ENCODE measurements at regions not wholly inside any gene's neighbourhood (a gene's known extent, or its start where the extent isn't known, plus 50 kb on each side); places are given as distances from the start of the nearest gene placed in this dataset.

GRCh38 chr1:87511449-87511848, 182.8 kb downstream of the LMO4 start:
- H3K27ac Mint-ChIP-seq, result no peak overlapping the region
- Histone ChIP-seq H3K27ac (ENCODE audit: insufficient read depth, low read length, poor library complexity, severe bottlenecking) (no peak overlapping the region), H3K4me1 (ENCODE audit: control insufficient read depth, insufficient read depth, low read length, poor library complexity, severe bottlenecking) (no peaks in the 10 kb centered on the region), H3K27me3 (ENCODE audit: control insufficient read depth, insufficient read depth, low read length) (no peaks in the 10 kb centered on the region), H3K36me3 (ENCODE audit: control insufficient read depth, insufficient read depth, low read length) (no peaks in the 10 kb centered on the region), H3K9me3 (ENCODE audit: control insufficient read depth in 2 of 2, low read length in 2 of 2) (no peaks in the 10 kb centered on the region), H3K4me3 (ENCODE audit: low read depth, low read length) (no peak overlapping the region)
- no peak overlapping the region for H3K4me3 Mint-ChIP-seq
- DNase-seq, result no peak
- H3K9me3 Mint-ChIP-seq, result peaks cover 0 to 5% (median 2%) of the 10 kb centered on the region in 7 donors
- no peaks in the 10 kb centered on the region for H3K4me1 Mint-ChIP-seq
- ATAC-seq (ENCODE audit: low read depth in 2 of 2), result no peak
- no peaks in the 10 kb centered on the region for H3K36me3 Mint-ChIP-seq
- no peaks in the 10 kb centered on the region for H3K27me3 Mint-ChIP-seq

- no peak overlapping the region for H3K27ac ChIP-seq (ENCODE audit: insufficient read depth, low read length, poor library complexity, severe bottlenecking)
- H3K36me3 Mint-ChIP-seq, result no peaks in the 10 kb centered on the region
- H3K27me3 ChIP-seq (ENCODE audit: control insufficient read depth, insufficient read depth, low read length), result no peaks in the 10 kb centered on the region
- H3K4me1 ChIP-seq (ENCODE audit: control insufficient read depth, insufficient read depth, low read length, poor library complexity, severe bottlenecking), result no peaks in the 10 kb centered on the region
- H3K4me3 ChIP-seq (ENCODE audit: low read depth, low read length), result no peak overlapping the region
- H3K9me3 ChIP-seq (ENCODE audit: control insufficient read depth in 2 of 2, low read length in 2 of 2), result no peaks in the 10 kb centered on the region
- no peak for ATAC-seq (ENCODE audit: low read depth in 2 of 2)
- no peaks in the 10 kb centered on the region for H3K36me3 ChIP-seq (ENCODE audit: control insufficient read depth, insufficient read depth, low read length)
- H3K4me1 Mint-ChIP-seq, result no peaks in the 10 kb centered on the region
- DNase-seq, result no peak
- peaks cover 0 to 5% (median 2%) of the 10 kb centered on the region in 7 donors for H3K9me3 Mint-ChIP-seq
- no peak overlapping the region for H3K4me3 Mint-ChIP-seq
- no peak overlapping the region for H3K27ac Mint-ChIP-seq
- no peaks in the 10 kb centered on the region for H3K27me3 Mint-ChIP-seq
Observed at GRCh38 chr1:87512431-87512830, 183.8 kb downstream of the LMO4 start.

- Mint-ChIP-seq H3K9me3 (peaks cover 0 to 5% (median 2%) of the 10 kb centered on the region in 7 donors), H3K4me3 (no peak overlapping the region), H3K27ac (no peak overlapping the region), H3K27me3 (no peaks in the 10 kb centered on the region), H3K4me1 (no peaks in the 10 kb centered on the region), H3K36me3 (no peaks in the 10 kb centered on the region)
- no peaks in the 10 kb centered on the region for H3K27me3 ChIP-seq (ENCODE audit: control insufficient read depth, insufficient read depth, low read length)
- H3K4me1 ChIP-seq (ENCODE audit: control insufficient read depth, insufficient read depth, low read length, poor library complexity, severe bottlenecking), result no peaks in the 10 kb centered on the region
- ATAC-seq (ENCODE audit: low read depth in 2 of 2) (no peak), DNase-seq (no peak)
- no peaks in the 10 kb centered on the region for H3K9me3 ChIP-seq (ENCODE audit: control insufficient read depth in 2 of 2, low read length in 2 of 2)
- no peak overlapping the region for H3K27ac ChIP-seq (ENCODE audit: insufficient read depth, low read length, poor library complexity, severe bottlenecking)
- no peaks in the 10 kb centered on the region for H3K36me3 ChIP-seq (ENCODE audit: control insufficient read depth, insufficient read depth, low read length)
- no peak overlapping the region for H3K4me3 ChIP-seq (ENCODE audit: low read depth, low read length)
Observed at GRCh38 chr1:87513255-87513654, 184.6 kb downstream of the LMO4 start.

- H3K4me1 ChIP-seq (ENCODE audit: control insufficient read depth, insufficient read depth, low read length, poor library complexity, severe bottlenecking), result no peaks in the 10 kb centered on the region
- Mint-ChIP-seq H3K4me1 (no peaks in the 10 kb centered on the region), H3K27ac (no peak overlapping the region), H3K4me3 (no peak overlapping the region), H3K36me3 (no peaks in the 10 kb centered on the region), H3K27me3 (no peaks in the 10 kb centered on the region), H3K9me3 (peaks cover 0 to 5% (median 2%) of the 10 kb centered on the region in 7 donors)
- H3K27ac ChIP-seq (ENCODE audit: insufficient read depth, low read length, poor library complexity, severe bottlenecking), result no peak overlapping the region
- no peak overlapping the region for H3K4me3 ChIP-seq (ENCODE audit: low read depth, low read length)
- no peak for ATAC-seq (ENCODE audit: low read depth in 2 of 2)
- DNase-seq, result no peak
- no peaks in the 10 kb centered on the region for H3K27me3 ChIP-seq (ENCODE audit: control insufficient read depth, insufficient read depth, low read length)
- H3K36me3 ChIP-seq (ENCODE audit: control insufficient read depth, insufficient read depth, low read length), result no peaks in the 10 kb centered on the region
- H3K9me3 ChIP-seq (ENCODE audit: control insufficient read depth in 2 of 2, low read length in 2 of 2), result no peaks in the 10 kb centered on the region
Observed at GRCh38 chr1:87513966-87514660, 185.4 kb downstream of the LMO4 start.

GRCh38 chr1:87515781-87516180, 187.1 kb downstream of the LMO4 start:
- ATAC-seq (ENCODE audit: low read depth in 2 of 2) (no peak), DNase-seq (no peak)
- H3K36me3 Mint-ChIP-seq, result no peaks in the 10 kb centered on the region
- no peaks in the 10 kb centered on the region for H3K27me3 ChIP-seq (ENCODE audit: control insufficient read depth, insufficient read depth, low read length)
- no peaks in the 10 kb centered on the region for H3K36me3 ChIP-seq (ENCODE audit: control insufficient read depth, insufficient read depth, low read length)
- no peak overlapping the region for H3K4me3 Mint-ChIP-seq
- no peaks in the 10 kb centered on the region for H3K4me1 Mint-ChIP-seq
- H3K9me3 ChIP-seq (ENCODE audit: control insufficient read depth in 2 of 2, low read length in 2 of 2), result no peaks in the 10 kb centered on the region
- no peaks in the 10 kb centered on the region for H3K27me3 Mint-ChIP-seq
- no peak overlapping the region for H3K4me3 ChIP-seq (ENCODE audit: low read depth, low read length)
- H3K27ac ChIP-seq (ENCODE audit: insufficient read depth, low read length, poor library complexity, severe bottlenecking), result no peak overlapping the region
- H3K27ac Mint-ChIP-seq, result no peak overlapping the region
- peaks cover 0 to 5% (median 2%) of the 10 kb centered on the region in 7 donors for H3K9me3 Mint-ChIP-seq
- H3K4me1 ChIP-seq (ENCODE audit: control insufficient read depth, insufficient read depth, low read length, poor library complexity, severe bottlenecking), result no peaks in the 10 kb centered on the region

GRCh38 chr1:87518794-87519193, 190.1 kb downstream of the LMO4 start:
- DNase-seq (no peak), ATAC-seq (ENCODE audit: low read depth in 2 of 2) (no peak)
- H3K9me3 Mint-ChIP-seq, result peaks cover 0 to 10% (median 3%) of the 10 kb centered on the region in 7 donors
- no peak overlapping the region for H3K4me3 Mint-ChIP-seq
- H3K36me3 ChIP-seq (ENCODE audit: control insufficient read depth, insufficient read depth, low read length), result no peaks in the 10 kb centered on the region
- no peaks in the 10 kb centered on the region for H3K9me3 ChIP-seq (ENCODE audit: control insufficient read depth in 2 of 2, low read length in 2 of 2)
- no peak overlapping the region for H3K27ac Mint-ChIP-seq
- no peaks in the 10 kb centered on the region for H3K27me3 ChIP-seq (ENCODE audit: control insufficient read depth, insufficient read depth, low read length)
- no peak overlapping the region for H3K27ac ChIP-seq (ENCODE audit: insufficient read depth, low read length, poor library complexity, severe bottlenecking)
- H3K36me3 Mint-ChIP-seq, result no peaks in the 10 kb centered on the region
- H3K27me3 Mint-ChIP-seq, result no peaks in the 10 kb centered on the region
- H3K4me1 Mint-ChIP-seq, result no peaks in the 10 kb centered on the region
- H3K4me3 ChIP-seq (ENCODE audit: low read depth, low read length), result no peak overlapping the region
- no peaks in the 10 kb centered on the region for H3K4me1 ChIP-seq (ENCODE audit: control insufficient read depth, insufficient read depth, low read length, poor library complexity, severe bottlenecking)

GRCh38 chr1:87521452-87521851, 192.8 kb downstream of the LMO4 start:
- Histone ChIP-seq H3K27me3 (ENCODE audit: control insufficient read depth, insufficient read depth, low read length) (no peaks in the 10 kb centered on the region), H3K4me1 (ENCODE audit: control insufficient read depth, insufficient read depth, low read length, poor library complexity, severe bottlenecking) (no peaks in the 10 kb centered on the region), H3K36me3 (ENCODE audit: control insufficient read depth, insufficient read depth, low read length) (no peaks in the 10 kb centered on the region), H3K4me3 (ENCODE audit: low read depth, low read length) (no peak overlapping the region), H3K27ac (ENCODE audit: insufficient read depth, low read length, poor library complexity, severe bottlenecking) (no peak overlapping the region), H3K9me3 (ENCODE audit: control insufficient read depth in 2 of 2, low read length in 2 of 2) (no peaks in the 10 kb centered on the region)
- no peak overlapping the region for H3K27ac Mint-ChIP-seq
- no peaks in the 10 kb centered on the region for H3K27me3 Mint-ChIP-seq
- H3K36me3 Mint-ChIP-seq, result no peaks in the 10 kb centered on the region
- ATAC-seq (ENCODE audit: low read depth in 2 of 2) (no peak), DNase-seq (no peak)
- no peaks in the 10 kb centered on the region for H3K4me1 Mint-ChIP-seq
- H3K9me3 Mint-ChIP-seq, result peaks cover 0 to 6% (median 0%) of the 10 kb centered on the region in 7 donors
- H3K4me3 Mint-ChIP-seq, result no peak overlapping the region

GRCh38 chr1:87523466-87523865, 194.8 kb downstream of the LMO4 start:
- no peaks in the 10 kb centered on the region for H3K4me1 ChIP-seq (ENCODE audit: control insufficient read depth, insufficient read depth, low read length, poor library complexity, severe bottlenecking)
- no peak overlapping the region for H3K4me3 Mint-ChIP-seq
- H3K36me3 Mint-ChIP-seq, result no peaks in the 10 kb centered on the region
- H3K27ac ChIP-seq (ENCODE audit: insufficient read depth, low read length, poor library complexity, severe bottlenecking), result no peak overlapping the region
- peaks cover 0 to 6% (median 2%) of the 10 kb centered on the region in 7 donors for H3K9me3 Mint-ChIP-seq
- no peaks in the 10 kb centered on the region for H3K9me3 ChIP-seq (ENCODE audit: control insufficient read depth in 2 of 2, low read length in 2 of 2)
- H3K27ac Mint-ChIP-seq, result no peak overlapping the region
- H3K27me3 ChIP-seq (ENCODE audit: control insufficient read depth, insufficient read depth, low read length), result no peaks in the 10 kb centered on the region
- no peaks in the 10 kb centered on the region for H3K4me1 Mint-ChIP-seq
- no peaks in the 10 kb centered on the region for H3K27me3 Mint-ChIP-seq
- no peak overlapping the region for H3K4me3 ChIP-seq (ENCODE audit: low read depth, low read length)
- DNase-seq (no peak), ATAC-seq (ENCODE audit: low read depth in 2 of 2) (no peak)
- no peaks in the 10 kb centered on the region for H3K36me3 ChIP-seq (ENCODE audit: control insufficient read depth, insufficient read depth, low read length)

Measured in CD4-positive, CD25-positive, alpha-beta regulatory T cell (primary cell).